ENCODE measurements at regions not wholly inside any gene's neighbourhood (a gene's known extent, or its start where the extent isn't known, plus 50 kb on each side); places are given as distances from the start of the nearest gene placed in this dataset.
A peak's percentile ranks its signal among the peaks of the same experiment; 100 is the strongest.

GRCh38 chr3:26962492-26963360, 340.2 kb downstream of the LRRC3B start:
- H3K36me3 Mint-ChIP-seq (ENCODE audit: insufficient read depth, unreplicated experiment) = no peaks in the 10 kb centered on the region
- CTCF ChIA-PET = no interaction called here
- no peak overlapping the region for H3K4me3 Mint-ChIP-seq (ENCODE audit: unreplicated experiment)

DNA sequence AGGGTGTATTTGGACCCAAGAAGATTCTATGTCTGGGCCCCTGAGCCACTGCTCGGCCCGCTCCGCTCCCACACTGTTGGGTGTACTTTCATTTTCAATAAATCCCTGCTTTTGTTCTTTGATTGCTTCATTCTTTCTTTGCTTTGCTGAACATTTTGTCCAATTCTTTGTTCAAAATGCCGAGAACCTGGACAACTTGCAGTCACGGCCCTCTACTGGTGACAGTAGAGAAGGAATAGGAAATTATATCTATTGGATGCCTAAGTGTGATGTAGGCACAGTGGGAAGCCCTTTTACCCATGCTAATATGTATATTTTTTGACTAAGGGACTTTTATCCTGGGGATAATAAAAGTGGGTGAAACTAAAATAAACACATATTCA, 340.8 kb downstream of the LRRC3B start:
- no peaks in the 10 kb centered on the region for H3K36me3 Mint-ChIP-seq (ENCODE audit: insufficient read depth, unreplicated experiment)
- Histone ChIP-seq H3K9me3 (no peaks in the 10 kb centered on the region), H3K4me3 (ENCODE audit: low read depth, low read length) (no peak overlapping the region), H3K4me1 (no peaks in the 10 kb centered on the region), H3K27me3 (replicated peaks; ENCODE audit: control insufficient read depth, insufficient read depth, low read length) (no peaks in the 10 kb centered on the region), H3K36me3 (ENCODE audit: control insufficient read depth, insufficient read depth, low read length) (no peaks in the 10 kb centered on the region)
- ChIA-PET CTCF (no interaction called here), POLR2A (no interaction called here)
- H3K27ac Mint-ChIP-seq (ENCODE audit: unreplicated experiment) = no peak overlapping the region
- no peaks in the 10 kb centered on the region for H3K4me1 Mint-ChIP-seq (ENCODE audit: low read depth, unreplicated experiment)
- TF ChIP-seq CTCF (IDR thresholded peaks at IDR 0.05; ENCODE audit: insufficient read depth in 1 of 2, low read depth in 1 of 2, low read length in 1 of 2, severe bottlenecking in 1 of 2, unreplicated experiment in 1 of 2) = peak in 1 of 2 experiments; percentile 40
- no TSS peak for BruUV-seq (replicated peaks)
- intact Hi-C loops (cut with micrococcal nuclease; ENCODE audit: unreplicated experiment) = no loop called here
- H3K9me3 Mint-ChIP-seq (ENCODE audit: unreplicated experiment) = peaks cover 11% of the 10 kb centered on the region
- no peaks in the 10 kb centered on the region for H3K27me3 Mint-ChIP-seq (ENCODE audit: insufficient read depth, unreplicated experiment)
- DNase-seq = no peak
- H3K4me3 Mint-ChIP-seq (ENCODE audit: unreplicated experiment) = no peak overlapping the region

More at GRCh38 chr3:26962492-26963360, 340.2 kb downstream of the LRRC3B start:
- no TSS peak for BruUV-seq (replicated peaks)
- DNase-seq = no peak
- POLR2A ChIA-PET = no interaction called here
- Mint-ChIP-seq H3K27me3 (ENCODE audit: insufficient read depth, unreplicated experiment) (no peaks in the 10 kb centered on the region), H3K4me1 (ENCODE audit: low read depth, unreplicated experiment) (no peaks in the 10 kb centered on the region), H3K9me3 (ENCODE audit: unreplicated experiment) (peaks cover 14% of the 10 kb centered on the region), H3K27ac (ENCODE audit: unreplicated experiment) (no peak overlapping the region)
- Histone ChIP-seq H3K36me3 (ENCODE audit: control insufficient read depth, insufficient read depth, low read length) (no peaks in the 10 kb centered on the region), H3K4me1 (no peaks in the 10 kb centered on the region), H3K9me3 (no peaks in the 10 kb centered on the region), H3K27me3 (replicated peaks; ENCODE audit: control insufficient read depth, insufficient read depth, low read length) (no peaks in the 10 kb centered on the region), H3K4me3 (ENCODE audit: low read depth, low read length) (no peak overlapping the region)
- intact Hi-C loops (cut with micrococcal nuclease; ENCODE audit: unreplicated experiment) = no loop called here
- TF ChIP-seq CTCF (IDR thresholded peaks at IDR 0.05; ENCODE audit: insufficient read depth in 1 of 2, low read depth in 1 of 2, low read length in 1 of 2, severe bottlenecking in 1 of 2, unreplicated experiment in 1 of 2) = no peak

DNA sequence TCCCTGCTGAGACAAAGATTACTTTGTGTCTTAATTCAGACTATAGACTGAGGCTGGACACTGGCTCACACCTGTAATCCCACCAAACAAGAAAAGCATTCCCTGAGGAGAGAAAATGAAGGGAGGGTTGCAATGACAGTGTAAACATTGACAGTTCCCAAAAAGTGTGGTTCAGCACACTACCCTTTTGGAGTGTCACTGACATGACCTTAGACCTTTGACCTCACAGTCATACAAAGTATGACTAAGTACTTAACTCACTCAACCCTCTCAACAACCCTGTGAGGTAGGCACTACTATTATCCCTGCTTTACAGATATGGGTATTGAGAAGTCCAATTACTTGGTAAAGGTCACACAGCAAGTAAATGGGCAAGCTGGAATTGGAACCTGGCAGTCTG, 341.7 kb downstream of the LRRC3B start:
- intact Hi-C loops (cut with micrococcal nuclease; ENCODE audit: unreplicated experiment) = no loop called here
- BruUV-seq (replicated peaks) = no TSS peak
- no peak overlapping the region for H3K4me3 Mint-ChIP-seq (ENCODE audit: unreplicated experiment)
- no peaks in the 10 kb centered on the region for H3K36me3 ChIP-seq (ENCODE audit: control insufficient read depth, insufficient read depth, low read length)
- H3K4me1 Mint-ChIP-seq (ENCODE audit: low read depth, unreplicated experiment) = no peaks in the 10 kb centered on the region
- CTCF ChIA-PET = no interaction called here
- TF ChIP-seq CTCF (IDR thresholded peaks at IDR 0.05; ENCODE audit: insufficient read depth in 1 of 2, low read depth in 1 of 2, low read length in 1 of 2, severe bottlenecking in 1 of 2, unreplicated experiment in 1 of 2) = no peak
- POLR2A ChIA-PET = no interaction called here
- H3K9me3 ChIP-seq = no peaks in the 10 kb centered on the region
- no peaks in the 10 kb centered on the region for H3K27me3 Mint-ChIP-seq (ENCODE audit: insufficient read depth, unreplicated experiment)
- H3K9me3 Mint-ChIP-seq (ENCODE audit: unreplicated experiment) = peaks cover 11% of the 10 kb centered on the region
- no peak overlapping the region for H3K4me3 ChIP-seq (ENCODE audit: low read depth, low read length)
- no peak overlapping the region for H3K27ac Mint-ChIP-seq (ENCODE audit: unreplicated experiment)
- H3K27me3 ChIP-seq (replicated peaks; ENCODE audit: control insufficient read depth, insufficient read depth, low read length) = no peaks in the 10 kb centered on the region
- no peaks in the 10 kb centered on the region for H3K36me3 Mint-ChIP-seq (ENCODE audit: insufficient read depth, unreplicated experiment)
- H3K4me1 ChIP-seq = no peaks in the 10 kb centered on the region
- DNase-seq = no peak
